HepG2 (cell line): ENCODE measurements at regions not wholly inside any gene's neighbourhood (a gene's known extent, or its start where the extent isn't known, plus 50 kb on each side); places are given as distances from the start of the nearest gene placed in this dataset.

Experiments
- CTCF ChIP-seq: sonication (generic); formaldehyde crosslinking; IDR thresholded peaks from 2 replicates; pipeline ENCODE4 v1.5.0; 2020; ENCODE audit warnings: mild to moderate bottlenecking, missing genetic modification reagents, moderate library complexity
- EP300 ChIP-seq, 3 experiments: sonication (generic) in 1 of 3; formaldehyde crosslinking in 1 of 3; IDR thresholded peaks; 2 replicates each; pipeline versions ENCODE4 v1.5.1 to v1.6.1; 2011 to 2020; ENCODE audit warnings: low read depth in 2 of 3, low read length in 2 of 3, borderline replicate concordance in 1 of 3, improper control_type of control experiment in 1 of 3, mild to moderate bottlenecking in 1 of 3, missing genetic modification reagents in 1 of 3, moderate library complexity in 1 of 3
- FOXM1 ChIP-seq: sonication (generic); formaldehyde crosslinking; IDR thresholded peaks from 2 replicates; pipeline ENCODE4 v1.5.0; 2020; ENCODE audit warnings: missing genetic modification reagents
- HOXA9 ChIP-seq: sonication (generic); formaldehyde crosslinking; IDR thresholded peaks from 2 replicates; pipeline ENCODE4 v1.8.1; 2022; ENCODE audit warnings: missing genetic modification reagents, mild to moderate bottlenecking, moderate library complexity, borderline replicate concordance
- MAZ ChIP-seq, 2 experiments: sonication (generic) in 1 of 2; formaldehyde crosslinking in 1 of 2; IDR thresholded peaks; 2 replicates each; pipeline versions ENCODE4 v1.5.0 to v1.6.1; 2012 to 2020; ENCODE audit warnings: low read depth in 2 of 2, mild to moderate bottlenecking in 2 of 2, borderline replicate concordance in 1 of 2, improper control_type of control experiment in 1 of 2, low read length in 1 of 2, missing genetic modification reagents in 1 of 2, moderate library complexity in 1 of 2
- PAX8 ChIP-seq: sonication (generic); formaldehyde crosslinking; IDR thresholded peaks from 2 replicates; pipeline ENCODE4 v1.8.0; 2022; ENCODE audit warnings: mild to moderate bottlenecking, missing genetic modification reagents, borderline replicate concordance
- PHB2 ChIP-seq: fragments of 450-650 bp; IDR thresholded peaks from 2 replicates; pipeline ENCODE4 v1.6.1; 2018; ENCODE audit not compliant: partially characterized antibody
- RAD51 ChIP-seq: fragments of 450-650 bp; IDR thresholded peaks from 2 replicates; pipeline ENCODE4 v1.6.1; 2016; ENCODE audit warnings: borderline replicate concordance
- SNAPC2 ChIP-seq: sonication (generic); formaldehyde crosslinking; IDR thresholded peaks from 2 replicates; pipeline ENCODE4 v1.8.1; 2022; ENCODE audit warnings: mild to moderate bottlenecking, missing genetic modification reagents
- SP1 ChIP-seq, 2 experiments: fragments of 450-650 bp in 1 of 2; sonication (generic) in 1 of 2; formaldehyde crosslinking in 1 of 2; IDR thresholded peaks; 2 replicates each; pipeline versions ENCODE4 v1.4.0 to v1.6.1; 2016 to 2020; ENCODE audit warnings: missing genetic modification reagents in 1 of 2
- TF ChIP-seq, protein P1 (sequence below): sonication (generic); formaldehyde crosslinking; IDR thresholded peaks from 2 replicates; pipeline ENCODE4 v1.4.0; 2020; ENCODE audit warnings: missing genetic modification reagents
- TF ChIP-seq, protein P2 (sequence below): sonication (generic); formaldehyde crosslinking; IDR thresholded peaks from 2 replicates; pipeline ENCODE4 v1.4.0; 2020; ENCODE audit warnings: missing genetic modification reagents

DNA sequence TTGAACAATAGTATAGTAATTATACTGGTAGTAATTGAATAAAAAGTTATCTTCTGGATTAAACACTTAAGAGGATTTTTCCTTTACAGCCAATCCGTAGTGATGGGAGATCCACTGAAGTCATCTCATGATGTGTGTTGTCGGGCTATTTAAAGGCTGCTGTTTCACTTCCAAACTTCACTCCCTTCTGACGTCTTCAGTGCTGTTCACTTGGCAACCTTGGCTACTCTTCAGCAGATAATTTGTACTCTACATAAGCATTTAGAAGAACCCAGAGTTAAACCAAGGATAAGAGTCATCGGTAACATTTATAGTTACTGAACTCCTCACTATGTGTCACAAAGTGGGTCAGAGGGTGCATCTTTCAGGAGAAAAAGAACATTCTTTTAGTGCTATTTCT is 179.1 kb upstream of the EYA4 start:
- TF ChIP-seq HOXA9 (CRISPR knock-in tag) (no peak), SP1 (IDR thresholded peaks at IDR 0.05) (no peak), SP1 (CRISPR knock-in tag; IDR thresholded peaks at IDR 0.05) (no peak), CTCF (CRISPR knock-in tag) (no peak), PAX8 (CRISPR knock-in tag) (no peak), SNAPC2 (CRISPR knock-in tag) (no peak), PHB2 (no peak), EP300 (IDR thresholded peaks at IDR 0.05; ENCODE audit: low read depth in 2 of 2, low read length in 2 of 2) (no peak), EP300 (CRISPR knock-in tag; IDR thresholded peaks at IDR 0.05; ENCODE audit: borderline replicate concordance) (no peak), FOXM1 (CRISPR knock-in tag) (no peak), RAD51 (no peak), MAZ (IDR thresholded peaks at IDR 0.05; ENCODE audit: borderline replicate concordance, low read depth, low read length) (no peak), MAZ (CRISPR knock-in tag; IDR thresholded peaks at IDR 0.05; ENCODE audit: low read depth) (no peak)
- TF ChIP-seq, protein P1, sequence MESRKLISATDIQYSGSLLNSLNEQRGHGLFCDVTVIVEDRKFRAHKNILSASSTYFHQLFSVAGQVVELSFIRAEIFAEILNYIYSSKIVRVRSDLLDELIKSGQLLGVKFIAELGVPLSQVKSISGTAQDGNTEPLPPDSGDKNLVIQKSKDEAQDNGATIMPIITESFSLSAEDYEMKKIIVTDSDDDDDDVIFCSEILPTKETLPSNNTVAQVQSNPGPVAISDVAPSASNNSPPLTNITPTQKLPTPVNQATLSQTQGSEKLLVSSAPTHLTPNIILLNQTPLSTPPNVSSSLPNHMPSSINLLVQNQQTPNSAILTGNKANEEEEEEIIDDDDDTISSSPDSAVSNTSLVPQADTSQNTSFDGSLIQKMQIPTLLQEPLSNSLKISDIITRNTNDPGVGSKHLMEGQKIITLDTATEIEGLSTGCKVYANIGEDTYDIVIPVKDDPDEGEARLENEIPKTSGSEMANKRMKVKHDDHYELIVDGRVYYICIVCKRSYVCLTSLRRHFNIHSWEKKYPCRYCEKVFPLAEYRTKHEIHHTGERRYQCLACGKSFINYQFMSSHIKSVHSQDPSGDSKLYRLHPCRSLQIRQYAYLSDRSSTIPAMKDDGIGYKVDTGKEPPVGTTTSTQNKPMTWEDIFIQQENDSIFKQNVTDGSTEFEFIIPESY = no peak
- TF ChIP-seq, protein P2, sequence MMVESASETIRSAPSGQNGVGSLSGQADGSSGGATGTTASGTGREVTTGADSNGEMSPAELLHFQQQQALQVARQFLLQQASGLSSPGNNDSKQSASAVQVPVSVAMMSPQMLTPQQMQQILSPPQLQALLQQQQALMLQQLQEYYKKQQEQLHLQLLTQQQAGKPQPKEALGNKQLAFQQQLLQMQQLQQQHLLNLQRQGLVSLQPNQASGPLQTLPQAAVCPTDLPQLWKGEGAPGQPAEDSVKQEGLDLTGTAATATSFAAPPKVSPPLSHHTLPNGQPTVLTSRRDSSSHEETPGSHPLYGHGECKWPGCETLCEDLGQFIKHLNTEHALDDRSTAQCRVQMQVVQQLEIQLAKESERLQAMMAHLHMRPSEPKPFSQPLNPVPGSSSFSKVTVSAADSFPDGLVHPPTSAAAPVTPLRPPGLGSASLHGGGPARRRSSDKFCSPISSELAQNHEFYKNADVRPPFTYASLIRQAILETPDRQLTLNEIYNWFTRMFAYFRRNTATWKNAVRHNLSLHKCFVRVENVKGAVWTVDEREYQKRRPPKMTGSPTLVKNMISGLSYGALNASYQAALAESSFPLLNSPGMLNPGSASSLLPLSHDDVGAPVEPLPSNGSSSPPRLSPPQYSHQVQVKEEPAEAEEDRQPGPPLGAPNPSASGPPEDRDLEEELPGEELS (CRISPR knock-in tag) = no peak
